Vagina (tissue), 2 donors: ENCODE measurements at regions not wholly inside any gene's neighbourhood (a gene's known extent, or its start where the extent isn't known, plus 50 kb on each side); places are given as distances from the start of the nearest gene placed in this dataset.
"Not testable (repeated sequence)": the region's sequence is repeated elsewhere in the genome, so short reads cannot be mapped to it uniquely, and the experiment has no call there.

Experiments used
- POLR2A ChIP-seq, 2 donors: fragments of 450-650 bp; IDR thresholded peaks; one replicate each; pipeline ENCODE4 v1.6.1; 2017; ENCODE audit warnings: antibody characterized with exemption in 2 of 2, mild to moderate bottlenecking in 2 of 2, moderate library complexity in 2 of 2
- POLR2AphosphoS5 ChIP-seq, 2 donors: sonication (generic); formaldehyde crosslinking; IDR thresholded peaks; one replicate each; pipeline ENCODE4 v1.9.0; 2017; ENCODE audit warnings: antibody characterized with exemption in 2 of 2, mild to moderate bottlenecking in 2 of 2, low read depth in 1 of 2; ENCODE audit not compliant: insufficient read depth in 1 of 2
- TF ChIP-seq, protein P1 (sequence below), 3 experiments: fragments of 450-650 bp in 2 of 3; fragments of 200-600 bp in 1 of 3; sonication (generic) in 1 of 3; IDR thresholded peaks; one replicate each; pipeline ENCODE4 v1.5.1; 2017 to 2019; ENCODE audit warnings: antibody characterized with exemption in 3 of 3, mild to moderate bottlenecking in 2 of 3, moderate library complexity in 2 of 3

DNA sequence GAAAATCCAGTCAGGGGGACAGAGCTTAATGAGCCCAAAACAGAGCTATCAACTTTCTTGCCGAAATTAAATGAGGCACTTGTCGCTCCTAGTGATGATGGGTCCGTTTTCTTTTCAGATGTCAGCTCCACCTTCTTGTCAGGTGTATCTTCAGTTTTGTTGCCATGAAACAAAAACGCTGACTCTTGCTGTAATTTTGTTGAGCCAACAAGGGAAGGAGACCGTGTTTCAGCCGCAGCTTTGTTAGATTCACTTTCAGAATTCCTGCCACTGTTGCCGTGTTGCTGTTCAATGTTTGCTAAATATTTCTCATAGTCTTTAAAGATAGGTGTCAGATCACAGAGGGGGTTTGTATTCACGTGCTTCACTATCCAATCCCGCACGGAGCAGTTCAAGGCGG lies 316.6 kb upstream of the CDH18 start:
- TF ChIP-seq, protein P1, sequence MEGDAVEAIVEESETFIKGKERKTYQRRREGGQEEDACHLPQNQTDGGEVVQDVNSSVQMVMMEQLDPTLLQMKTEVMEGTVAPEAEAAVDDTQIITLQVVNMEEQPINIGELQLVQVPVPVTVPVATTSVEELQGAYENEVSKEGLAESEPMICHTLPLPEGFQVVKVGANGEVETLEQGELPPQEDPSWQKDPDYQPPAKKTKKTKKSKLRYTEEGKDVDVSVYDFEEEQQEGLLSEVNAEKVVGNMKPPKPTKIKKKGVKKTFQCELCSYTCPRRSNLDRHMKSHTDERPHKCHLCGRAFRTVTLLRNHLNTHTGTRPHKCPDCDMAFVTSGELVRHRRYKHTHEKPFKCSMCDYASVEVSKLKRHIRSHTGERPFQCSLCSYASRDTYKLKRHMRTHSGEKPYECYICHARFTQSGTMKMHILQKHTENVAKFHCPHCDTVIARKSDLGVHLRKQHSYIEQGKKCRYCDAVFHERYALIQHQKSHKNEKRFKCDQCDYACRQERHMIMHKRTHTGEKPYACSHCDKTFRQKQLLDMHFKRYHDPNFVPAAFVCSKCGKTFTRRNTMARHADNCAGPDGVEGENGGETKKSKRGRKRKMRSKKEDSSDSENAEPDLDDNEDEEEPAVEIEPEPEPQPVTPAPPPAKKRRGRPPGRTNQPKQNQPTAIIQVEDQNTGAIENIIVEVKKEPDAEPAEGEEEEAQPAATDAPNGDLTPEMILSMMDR (IDR thresholded peaks at IDR 0.05), result not testable (repeated sequence)
- not testable (repeated sequence) for TF ChIP-seq POLR2A (IDR thresholded peaks at IDR 0.05); POLR2AphosphoS5 (IDR thresholded peaks at IDR 0.05; ENCODE audit: insufficient read depth in 1 of 2, low read depth in 1 of 2)
